Liver (tissue), 8 donors: ENCODE measurements at regions not wholly inside any gene's neighbourhood (a gene's known extent, or its start where the extent isn't known, plus 50 kb on each side); places are given as distances from the start of the nearest gene placed in this dataset.

Experiments used
- DNase-seq: peaks from one replicate; pipeline ENCODE4 v3.0.0-alpha.2; 2017; ENCODE audit warnings: low spot score
- H3K27ac ChIP-seq, 2 donors: one replicate each; pipeline ENCODE4 v1.7.0; 2013; ENCODE audit warnings: inconsistent platforms in 2 of 2, low read length in 2 of 2, control low read depth in 1 of 2, low read depth in 1 of 2, mild to moderate bottlenecking in 1 of 2
- H3K27me3 ChIP-seq, 4 donors: one replicate each; pipeline versions ENCODE4 v1.6.1 to v1.7.0; 2013; ENCODE audit warnings: low read length in 3 of 4, inconsistent platforms in 1 of 4, mild to moderate bottlenecking in 1 of 4, moderate library complexity in 1 of 4; ENCODE audit not compliant: control insufficient read depth in 4 of 4, insufficient read depth in 4 of 4
- H3K36me3 ChIP-seq, 4 donors: one replicate each; pipeline versions ENCODE4 v1.6.1 to v1.7.0; 2013; ENCODE audit warnings: low read length in 3 of 4, mild to moderate bottlenecking in 3 of 4, low read depth in 1 of 4, moderate library complexity in 1 of 4; ENCODE audit not compliant: control insufficient read depth in 4 of 4, insufficient read depth in 3 of 4
- H3K4me1 ChIP-seq, 4 donors: one replicate each; pipeline versions ENCODE4 v1.6.1 to v1.7.0; 2013; ENCODE audit warnings: low read length in 3 of 4, mild to moderate bottlenecking in 3 of 4, moderate library complexity in 1 of 4; ENCODE audit not compliant: control insufficient read depth in 4 of 4, insufficient read depth in 4 of 4
- H3K4me3 ChIP-seq, 3 donors: one replicate each; pipeline versions ENCODE4 v1.6.1 to v1.7.0; 2013; ENCODE audit warnings: low read length in 3 of 3, control low read depth in 1 of 3, low read depth in 1 of 3, mild to moderate bottlenecking in 1 of 3
- H3K9ac ChIP-seq, 2 donors: one replicate each; pipeline ENCODE4 v1.7.0; 2013; ENCODE audit warnings: low read length in 2 of 2, mild to moderate bottlenecking in 2 of 2, moderate library complexity in 2 of 2, control low read depth in 1 of 2, low read depth in 1 of 2
- H3K9me3 ChIP-seq, 4 donors: one replicate each; pipeline versions ENCODE4 v1.6.1 to v1.7.0; 2013; ENCODE audit warnings: low read length in 3 of 4; ENCODE audit not compliant: control insufficient read depth in 4 of 4
- EGR1 ChIP-seq, 2 donors: IDR thresholded peaks; 2 replicates each; pipeline ENCODE4 v1.6.1; 2016 to 2018; ENCODE audit warnings: antibody characterized with exemption in 2 of 2, low read depth in 2 of 2
- FOXA1 ChIP-seq: IDR thresholded peaks from 2 replicates; pipeline ENCODE4 v1.6.1; 2016; ENCODE audit warnings: antibody characterized with exemption
- FOXA2 ChIP-seq: IDR thresholded peaks from 2 replicates; pipeline ENCODE4 v1.6.1; 2016; ENCODE audit warnings: antibody characterized with exemption
- HNF4A ChIP-seq, 2 donors: conservative IDR thresholded peaks; 2 replicates each; pipeline ENCODE4 v1.6.1; 2016; ENCODE audit warnings: antibody characterized with exemption in 2 of 2, mild to moderate bottlenecking in 2 of 2
- HNF4G ChIP-seq: IDR thresholded peaks from 2 replicates; pipeline ENCODE4 v1.6.1; 2016; ENCODE audit warnings: antibody characterized with exemption
- JUND ChIP-seq, 2 donors: IDR thresholded peaks; 2 replicates each; pipeline ENCODE4 v1.6.1; 2016; ENCODE audit warnings: antibody characterized with exemption in 2 of 2
- NR2F2 ChIP-seq: IDR thresholded peaks from 2 replicates; pipeline ENCODE4 v1.6.1; 2016; ENCODE audit warnings: antibody characterized with exemption
- RAD21 ChIP-seq, 2 donors: IDR thresholded peaks; 2 replicates each; pipeline ENCODE4 v1.6.1; 2016; ENCODE audit warnings: antibody characterized with exemption in 2 of 2, mild to moderate bottlenecking in 2 of 2
- SP1 ChIP-seq: IDR thresholded peaks from 2 replicates; pipeline ENCODE4 v1.6.1; 2018; ENCODE audit warnings: antibody characterized with exemption, mild to moderate bottlenecking
- YY1 ChIP-seq: IDR thresholded peaks from 2 replicates; pipeline ENCODE4 v1.6.1; 2016; ENCODE audit warnings: antibody characterized with exemption, mild to moderate bottlenecking
- WGBS: extraction: QIAGEN DNeasy Blood & Tissue Kit; methylation state at CpG from one replicate; pipeline ENCODE4 v1.1.7; 2013; 5-methylcytosine and 5-hydroxymethylcytosine counted together
- TF ChIP-seq, protein P1 (sequence below): fragments of 150-350 bp; IDR thresholded peaks from 2 replicates; pipeline ENCODE4 v1.5.1; 2017; ENCODE audit warnings: improper control_type of control experiment, low read depth, low read length; ENCODE audit not compliant: missing input control
- TF ChIP-seq, protein P2 (sequence below): IDR thresholded peaks from 2 replicates; pipeline ENCODE4 v1.6.1; 2016; ENCODE audit warnings: antibody characterized with exemption
- TF ChIP-seq, protein P3 (sequence below): IDR thresholded peaks from 2 replicates; pipeline ENCODE4 v1.6.1; 2016; ENCODE audit warnings: antibody characterized with exemption, mild to moderate bottlenecking
- donor health status: healthy.
- donor health status: healthy.
- donor health status: healthy.
- donor health status: healthy.
- donor health status: healthy.

DNA sequence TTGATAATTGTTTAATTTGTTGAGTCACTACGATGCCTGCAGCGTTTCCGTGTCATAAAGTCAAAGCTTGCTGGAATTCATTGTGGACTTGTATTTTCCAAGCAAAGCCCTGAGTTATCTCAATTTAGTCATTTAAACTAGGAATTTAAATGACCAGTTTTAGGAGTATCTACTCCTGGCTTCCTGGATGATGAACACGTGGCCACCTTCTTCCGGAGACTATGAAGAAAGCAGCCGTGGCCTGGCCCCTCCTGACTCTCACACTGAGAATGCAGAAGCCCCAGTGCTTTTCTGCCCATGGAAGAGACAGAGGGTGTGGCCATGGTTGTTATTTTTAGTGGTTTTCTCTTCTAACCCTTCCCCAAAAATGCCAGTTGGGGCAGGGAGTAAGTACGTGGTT is 250.7 kb upstream of the GATB start (continued):
- TF ChIP-seq, protein P1, sequence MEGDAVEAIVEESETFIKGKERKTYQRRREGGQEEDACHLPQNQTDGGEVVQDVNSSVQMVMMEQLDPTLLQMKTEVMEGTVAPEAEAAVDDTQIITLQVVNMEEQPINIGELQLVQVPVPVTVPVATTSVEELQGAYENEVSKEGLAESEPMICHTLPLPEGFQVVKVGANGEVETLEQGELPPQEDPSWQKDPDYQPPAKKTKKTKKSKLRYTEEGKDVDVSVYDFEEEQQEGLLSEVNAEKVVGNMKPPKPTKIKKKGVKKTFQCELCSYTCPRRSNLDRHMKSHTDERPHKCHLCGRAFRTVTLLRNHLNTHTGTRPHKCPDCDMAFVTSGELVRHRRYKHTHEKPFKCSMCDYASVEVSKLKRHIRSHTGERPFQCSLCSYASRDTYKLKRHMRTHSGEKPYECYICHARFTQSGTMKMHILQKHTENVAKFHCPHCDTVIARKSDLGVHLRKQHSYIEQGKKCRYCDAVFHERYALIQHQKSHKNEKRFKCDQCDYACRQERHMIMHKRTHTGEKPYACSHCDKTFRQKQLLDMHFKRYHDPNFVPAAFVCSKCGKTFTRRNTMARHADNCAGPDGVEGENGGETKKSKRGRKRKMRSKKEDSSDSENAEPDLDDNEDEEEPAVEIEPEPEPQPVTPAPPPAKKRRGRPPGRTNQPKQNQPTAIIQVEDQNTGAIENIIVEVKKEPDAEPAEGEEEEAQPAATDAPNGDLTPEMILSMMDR, result no peak
- TF ChIP-seq, protein P2, sequence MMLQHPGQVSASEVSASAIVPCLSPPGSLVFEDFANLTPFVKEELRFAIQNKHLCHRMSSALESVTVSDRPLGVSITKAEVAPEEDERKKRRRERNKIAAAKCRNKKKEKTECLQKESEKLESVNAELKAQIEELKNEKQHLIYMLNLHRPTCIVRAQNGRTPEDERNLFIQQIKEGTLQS, result no peak
- TF ChIP-seq SP1 (no peak), FOXA1 (no peak), NR2F2 (no peak), EGR1 (IDR thresholded peaks at IDR 0.05; ENCODE audit: low read depth in 2 of 2) (no peak), FOXA2 (no peak), HNF4A (conservative IDR thresholded peaks at IDR 0.05) (no peak), RAD21 (IDR thresholded peaks at IDR 0.05) (no peak), JUND (IDR thresholded peaks at IDR 0.05) (no peak)

- DNase-seq, result no peak
- Histone ChIP-seq H3K9ac (no peak overlapping the region), H3K36me3 (no peaks in the 10 kb centered on the region), H3K4me1 (no peaks in the 10 kb centered on the region), H3K9me3 (peaks cover 0 to 3% (median 1%) of the 10 kb centered on the region in 4 donors), H3K4me3 (no peak overlapping the region), H3K27ac (no peak overlapping the region), H3K27me3 (no peaks in the 10 kb centered on the region)
- TF ChIP-seq, protein P3, sequence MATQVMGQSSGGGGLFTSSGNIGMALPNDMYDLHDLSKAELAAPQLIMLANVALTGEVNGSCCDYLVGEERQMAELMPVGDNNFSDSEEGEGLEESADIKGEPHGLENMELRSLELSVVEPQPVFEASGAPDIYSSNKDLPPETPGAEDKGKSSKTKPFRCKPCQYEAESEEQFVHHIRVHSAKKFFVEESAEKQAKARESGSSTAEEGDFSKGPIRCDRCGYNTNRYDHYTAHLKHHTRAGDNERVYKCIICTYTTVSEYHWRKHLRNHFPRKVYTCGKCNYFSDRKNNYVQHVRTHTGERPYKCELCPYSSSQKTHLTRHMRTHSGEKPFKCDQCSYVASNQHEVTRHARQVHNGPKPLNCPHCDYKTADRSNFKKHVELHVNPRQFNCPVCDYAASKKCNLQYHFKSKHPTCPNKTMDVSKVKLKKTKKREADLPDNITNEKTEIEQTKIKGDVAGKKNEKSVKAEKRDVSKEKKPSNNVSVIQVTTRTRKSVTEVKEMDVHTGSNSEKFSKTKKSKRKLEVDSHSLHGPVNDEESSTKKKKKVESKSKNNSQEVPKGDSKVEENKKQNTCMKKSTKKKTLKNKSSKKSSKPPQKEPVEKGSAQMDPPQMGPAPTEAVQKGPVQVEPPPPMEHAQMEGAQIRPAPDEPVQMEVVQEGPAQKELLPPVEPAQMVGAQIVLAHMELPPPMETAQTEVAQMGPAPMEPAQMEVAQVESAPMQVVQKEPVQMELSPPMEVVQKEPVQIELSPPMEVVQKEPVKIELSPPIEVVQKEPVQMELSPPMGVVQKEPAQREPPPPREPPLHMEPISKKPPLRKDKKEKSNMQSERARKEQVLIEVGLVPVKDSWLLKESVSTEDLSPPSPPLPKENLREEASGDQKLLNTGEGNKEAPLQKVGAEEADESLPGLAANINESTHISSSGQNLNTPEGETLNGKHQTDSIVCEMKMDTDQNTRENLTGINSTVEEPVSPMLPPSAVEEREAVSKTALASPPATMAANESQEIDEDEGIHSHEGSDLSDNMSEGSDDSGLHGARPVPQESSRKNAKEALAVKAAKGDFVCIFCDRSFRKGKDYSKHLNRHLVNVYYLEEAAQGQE, result no peak
- TF ChIP-seq FOXA1, result no peak
- TF ChIP-seq HNF4A (conservative IDR thresholded peaks at IDR 0.05), result no peak
- TF ChIP-seq, protein P1, result no peak
- no peak for TF ChIP-seq EGR1 (IDR thresholded peaks at IDR 0.05; ENCODE audit: low read depth in 2 of 2)
- TF ChIP-seq SP1, result no peak
- no peak for TF ChIP-seq HNF4G
- no peak for TF ChIP-seq YY1
- TF ChIP-seq FOXA2, result no peak
- TF ChIP-seq JUND (IDR thresholded peaks at IDR 0.05), result no peak
- WGBS, result 34% methylated on average over 2 of the region's 2 CpGs
Observed at GRCh38 chr4:152010710-152011079, 249.9 kb upstream of the GATB start.
